ENCODE measurements at regions not wholly inside any gene's neighbourhood (a gene's known extent, or its start where the extent isn't known, plus 50 kb on each side); places are given as distances from the start of the nearest gene placed in this dataset.

DNA sequence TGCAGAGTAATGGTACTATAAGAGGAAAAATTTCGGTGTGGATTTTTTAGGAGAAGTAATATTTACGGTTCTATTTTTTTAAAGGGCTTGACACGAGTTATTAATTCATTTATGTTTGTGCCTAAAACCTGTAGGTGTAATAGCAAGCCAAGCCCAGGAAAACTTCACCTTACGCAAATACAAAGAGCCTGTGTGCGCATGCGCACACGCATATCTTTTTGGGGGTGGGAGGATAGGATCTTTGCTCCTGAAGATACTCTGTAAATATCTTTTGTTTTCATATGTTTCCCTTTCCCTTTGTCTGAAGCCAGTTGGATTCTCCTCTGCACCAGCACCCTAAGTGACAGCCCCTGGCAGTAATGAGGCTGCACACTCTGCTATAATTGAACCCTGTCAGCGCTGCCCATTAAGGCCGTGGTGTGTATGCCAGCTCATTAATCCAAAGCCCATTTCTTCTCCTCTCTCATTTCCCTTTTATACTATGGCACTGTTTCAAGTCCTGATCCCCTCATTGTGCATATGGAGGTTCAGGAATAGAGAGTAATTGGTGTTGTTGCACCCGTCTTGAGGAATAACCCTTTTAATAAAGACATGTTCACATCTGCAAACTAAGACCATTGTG, 327.2 kb upstream of the E2F7 start:
- TF ChIP-seq FOS (IDR thresholded peaks at IDR 0.05; ENCODE audit: low read depth, low read length) (no peak), CHD1 (IDR thresholded peaks at IDR 0.05; ENCODE audit: low read depth, low read length) (no peak), POLR2A (IDR thresholded peaks at IDR 0.05; ENCODE audit: low read depth, low read length) (no peak), MXI1 (IDR thresholded peaks at IDR 0.05; ENCODE audit: borderline replicate concordance, low read depth, low read length) (no peak), RFX5 (IDR thresholded peaks at IDR 0.05; ENCODE audit: low read depth, low read length) (no peak), MAZ (IDR thresholded peaks at IDR 0.05; ENCODE audit: borderline replicate concordance, low read depth, low read length) (no peak)
- TF ChIP-seq, protein P1, sequence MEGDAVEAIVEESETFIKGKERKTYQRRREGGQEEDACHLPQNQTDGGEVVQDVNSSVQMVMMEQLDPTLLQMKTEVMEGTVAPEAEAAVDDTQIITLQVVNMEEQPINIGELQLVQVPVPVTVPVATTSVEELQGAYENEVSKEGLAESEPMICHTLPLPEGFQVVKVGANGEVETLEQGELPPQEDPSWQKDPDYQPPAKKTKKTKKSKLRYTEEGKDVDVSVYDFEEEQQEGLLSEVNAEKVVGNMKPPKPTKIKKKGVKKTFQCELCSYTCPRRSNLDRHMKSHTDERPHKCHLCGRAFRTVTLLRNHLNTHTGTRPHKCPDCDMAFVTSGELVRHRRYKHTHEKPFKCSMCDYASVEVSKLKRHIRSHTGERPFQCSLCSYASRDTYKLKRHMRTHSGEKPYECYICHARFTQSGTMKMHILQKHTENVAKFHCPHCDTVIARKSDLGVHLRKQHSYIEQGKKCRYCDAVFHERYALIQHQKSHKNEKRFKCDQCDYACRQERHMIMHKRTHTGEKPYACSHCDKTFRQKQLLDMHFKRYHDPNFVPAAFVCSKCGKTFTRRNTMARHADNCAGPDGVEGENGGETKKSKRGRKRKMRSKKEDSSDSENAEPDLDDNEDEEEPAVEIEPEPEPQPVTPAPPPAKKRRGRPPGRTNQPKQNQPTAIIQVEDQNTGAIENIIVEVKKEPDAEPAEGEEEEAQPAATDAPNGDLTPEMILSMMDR (conservative IDR thresholded peaks at IDR 0.05; ENCODE audit: low read depth, low read length): no peak

Data from IMR-90 (cell line).